ENCODE measurements at regions not wholly inside any gene's neighbourhood (a gene's known extent, or its start where the extent isn't known, plus 50 kb on each side); places are given as distances from the start of the nearest gene placed in this dataset.

DNA sequence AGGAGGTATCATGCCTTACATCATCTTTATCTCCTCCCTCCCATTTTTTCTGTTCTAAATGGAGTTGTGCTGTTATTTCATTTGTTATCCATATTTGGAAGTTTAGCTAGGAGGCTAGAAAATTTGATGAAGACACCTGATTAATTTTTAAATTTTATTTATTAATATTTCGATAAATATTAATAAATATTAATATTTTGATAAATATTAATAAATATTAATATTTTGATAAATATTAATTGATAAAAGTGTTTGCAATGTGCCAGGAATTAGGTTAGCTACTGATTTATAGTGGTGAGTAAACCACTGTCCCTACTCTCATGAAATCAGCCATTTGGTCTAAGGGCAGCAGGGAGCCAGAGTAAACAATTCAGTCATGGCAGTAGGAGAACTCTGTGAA, 161.4 kb downstream of the GNAT3 start:
- no peak for DNase-seq (ENCODE audit: low read depth, low spot score)

DNA sequence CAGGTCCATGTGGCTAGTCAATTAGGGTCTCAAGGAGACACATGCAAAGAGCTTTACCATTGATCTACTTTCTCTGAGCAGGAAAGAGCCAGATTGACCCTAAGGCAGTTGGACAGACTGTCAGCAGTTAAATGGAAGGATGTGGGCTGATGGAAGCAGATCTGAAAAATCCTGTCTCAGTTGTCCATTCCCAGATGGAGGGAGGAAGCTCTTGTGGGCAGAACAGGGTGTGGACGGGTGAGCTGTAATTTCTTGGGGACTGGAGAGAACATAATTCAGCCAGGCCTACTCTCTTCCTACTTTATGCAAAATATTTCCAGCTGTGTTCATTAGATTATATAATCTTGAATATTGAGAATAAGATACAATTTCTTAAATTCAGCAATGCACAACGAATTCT, 163.6 kb downstream of the GNAT3 start:
- no peak for DNase-seq (ENCODE audit: low read depth, low spot score)

More for the DNA sequence above, 161.4 kb downstream of the GNAT3 start:
- no peak overlapping the region for H3K27ac ChIP-seq

DNA sequence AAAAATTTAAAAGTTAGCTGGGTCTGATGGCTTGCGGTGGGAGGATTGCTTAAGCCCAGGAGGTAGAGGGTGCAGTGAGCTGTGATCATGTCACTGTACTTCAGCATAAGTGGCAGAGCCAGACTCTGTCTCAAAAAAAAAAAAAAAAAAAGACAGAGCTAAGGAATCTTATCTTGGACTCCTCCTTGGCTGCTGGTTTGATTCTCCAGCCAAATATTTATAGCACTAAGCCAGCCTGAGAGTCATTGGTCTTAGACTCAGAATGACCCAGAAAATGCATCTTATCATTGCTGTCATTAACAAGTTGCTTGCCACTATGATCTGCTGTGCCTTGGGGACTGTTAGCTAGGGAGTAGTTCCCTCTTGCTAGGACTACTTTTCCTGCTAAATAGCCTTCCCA, 164.7 kb downstream of the GNAT3 start:
- no peak for DNase-seq (ENCODE audit: low read depth, low spot score)
- H3K27ac ChIP-seq = peak overlapping the region; percentile 40

More for the DNA sequence above, 163.6 kb downstream of the GNAT3 start:
- H3K27ac ChIP-seq = no peak overlapping the region

DNA sequence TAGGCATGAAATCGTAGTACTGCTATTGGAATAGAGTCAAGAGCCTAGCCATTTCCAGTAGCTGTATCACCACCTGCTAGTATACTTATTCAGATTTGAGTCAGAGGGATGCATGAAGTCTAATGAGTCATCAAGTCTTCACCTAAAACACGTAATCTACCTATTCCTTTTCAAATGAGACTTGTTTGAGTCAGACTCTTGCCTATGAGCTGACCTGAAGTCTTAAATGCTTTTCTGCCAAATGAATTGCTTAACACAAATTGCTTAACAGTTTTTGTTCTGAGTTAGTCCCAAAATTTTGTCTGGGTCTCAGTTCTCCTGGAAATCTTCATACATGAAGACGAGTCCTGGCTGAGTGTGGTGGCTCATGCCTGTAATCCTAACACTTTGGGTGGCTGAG, 165.2 kb downstream of the GNAT3 start:
- H3K27ac ChIP-seq = peak overlapping the region; percentile 40
- peak; percentile 93 for DNase-seq (ENCODE audit: low read depth, low spot score)

DNA sequence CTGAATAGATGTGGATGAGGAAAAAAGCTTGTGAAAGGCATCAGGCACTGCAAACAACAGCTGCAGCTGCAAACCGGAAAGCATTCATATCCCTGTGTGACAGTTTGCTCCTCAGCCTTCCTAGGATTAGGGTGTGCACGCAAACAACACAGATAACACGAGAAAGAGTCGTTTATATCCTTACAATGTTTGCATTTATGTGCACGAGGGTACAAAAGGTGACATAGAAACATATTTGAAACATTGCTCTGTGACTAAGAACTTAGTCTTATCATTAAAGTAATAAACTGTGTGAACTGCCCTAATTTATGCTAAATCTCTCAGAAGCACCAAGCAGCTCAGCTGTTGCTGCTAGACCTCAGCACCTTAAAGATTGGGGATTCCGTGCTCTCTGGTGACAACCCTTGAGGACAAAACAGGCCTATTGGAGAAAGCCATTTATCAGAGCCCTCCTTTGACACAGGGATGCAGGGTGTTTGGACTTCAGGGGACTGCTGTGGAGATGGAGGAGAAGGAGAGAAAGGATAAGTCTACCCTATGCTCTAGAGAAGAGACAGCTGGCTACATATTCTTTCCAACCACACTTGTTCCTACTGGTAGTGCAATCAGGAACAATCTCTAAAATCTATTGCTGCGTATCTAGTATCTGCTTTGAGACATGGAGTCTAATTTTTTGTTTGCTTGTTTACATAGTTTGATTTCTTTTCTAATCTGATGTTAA, 176.2 kb downstream of the GNAT3 start:
- no peak for DNase-seq (ENCODE audit: low read depth, low spot score)
- H3K27ac ChIP-seq = no peak overlapping the region

DNA sequence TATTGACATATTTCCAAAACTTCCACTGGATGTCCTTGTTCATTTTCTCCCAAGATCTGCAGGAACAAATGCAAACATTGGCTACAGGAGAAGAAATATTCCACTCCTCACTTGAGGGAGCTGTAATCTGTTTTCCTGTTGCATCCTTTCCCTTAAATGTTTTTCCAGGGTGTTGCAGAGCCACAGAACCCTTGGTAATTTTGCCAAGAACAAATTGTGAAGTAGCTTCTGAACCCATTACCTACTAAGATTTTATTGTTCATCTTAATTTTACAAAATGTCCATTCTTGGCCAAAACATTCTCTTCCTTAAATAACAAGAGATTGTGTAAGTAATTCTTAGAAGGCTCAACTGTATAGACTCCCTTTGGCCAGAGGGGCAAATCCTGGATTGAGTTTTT, 177.0 kb downstream of the GNAT3 start:
- no peak overlapping the region for H3K27ac ChIP-seq
- no peak for DNase-seq (ENCODE audit: low read depth, low spot score)

DNA sequence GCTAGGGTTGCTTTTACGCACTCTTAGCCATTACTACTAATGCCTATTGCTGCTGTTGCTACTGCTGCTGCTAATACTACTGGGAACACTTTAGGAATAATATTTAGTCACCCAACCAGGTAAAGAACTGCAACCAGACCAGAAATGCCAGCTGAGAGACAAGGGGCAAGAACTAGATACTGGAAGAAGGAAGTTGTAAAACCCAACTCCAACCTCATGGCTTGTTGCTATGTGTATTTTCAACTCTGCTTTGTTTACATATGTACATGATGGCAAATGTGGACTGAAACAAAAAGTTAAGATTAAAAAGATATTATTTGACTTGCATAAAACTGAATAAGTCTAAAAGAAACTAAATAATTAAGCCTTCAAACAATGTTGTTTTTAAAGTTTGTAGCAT, 177.7 kb downstream of the GNAT3 start:
- no peak for DNase-seq (ENCODE audit: low read depth, low spot score)
- no peak overlapping the region for H3K27ac ChIP-seq

DNA sequence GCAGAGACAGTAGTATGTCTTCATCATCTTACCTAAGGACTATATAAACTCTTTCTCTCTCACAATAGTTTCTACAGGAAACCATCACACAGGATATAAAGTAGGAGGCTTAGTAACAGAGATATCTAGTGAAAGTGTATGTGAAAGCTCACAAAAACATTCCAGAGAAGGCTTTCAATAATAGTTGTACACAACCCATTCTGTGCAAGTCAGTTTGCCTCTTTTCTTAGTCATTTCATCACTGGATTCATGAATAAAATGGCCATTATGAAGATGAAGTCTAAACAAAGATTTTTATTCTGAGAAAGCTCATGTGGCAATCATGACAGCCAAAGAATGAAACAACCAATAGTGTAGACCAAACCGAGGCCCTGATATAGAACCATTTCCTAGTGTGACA, 178.8 kb downstream of the GNAT3 start:
- DNase-seq (ENCODE audit: low read depth, low spot score) = no peak
- no peak overlapping the region for H3K27ac ChIP-seq

DNA sequence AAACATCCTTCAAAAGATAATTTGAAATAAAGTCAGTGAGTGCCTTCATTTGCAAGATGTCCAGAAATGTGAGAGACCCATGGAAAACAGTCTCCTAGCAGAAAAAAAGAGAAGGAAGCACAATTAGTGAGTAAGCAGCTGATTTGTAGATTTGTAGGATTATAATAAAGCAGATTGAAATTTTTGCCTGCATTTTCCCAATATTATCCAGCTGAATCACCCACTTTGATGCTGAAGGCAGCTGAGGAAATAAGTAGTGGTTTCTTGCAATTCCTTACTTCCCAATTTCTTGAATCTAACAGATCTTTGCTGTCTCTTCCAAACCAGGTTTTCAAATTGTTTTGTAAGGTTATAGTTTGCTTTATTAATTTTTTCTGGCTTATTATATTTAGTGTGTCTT, 181.4 kb downstream of the GNAT3 start:
- no peak overlapping the region for H3K27ac ChIP-seq
- DNase-seq (ENCODE audit: low read depth, low spot score) = no peak

DNA sequence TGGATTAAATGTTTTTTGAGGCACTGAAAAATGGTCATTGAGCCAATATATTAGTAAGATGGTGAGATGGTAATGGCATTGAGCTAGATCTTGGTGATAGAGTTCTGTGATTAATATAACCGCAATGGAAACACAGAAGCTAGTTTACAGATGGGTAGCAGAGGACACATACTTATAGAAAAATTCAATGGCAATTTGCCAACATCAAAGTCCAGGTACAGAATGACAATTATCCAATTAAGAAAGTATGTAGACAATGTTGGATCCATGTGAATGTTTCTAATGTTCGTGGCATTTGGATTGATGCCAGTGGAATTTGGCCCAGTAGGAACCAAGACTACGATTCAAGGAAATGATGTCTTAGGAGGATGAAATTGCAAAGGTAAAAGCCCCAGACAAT, 187.8 kb downstream of the GNAT3 start:
- H3K27ac ChIP-seq = peak overlapping the region; percentile 22
- peak; percentile 76 for DNase-seq (ENCODE audit: low read depth, low spot score)

DNA sequence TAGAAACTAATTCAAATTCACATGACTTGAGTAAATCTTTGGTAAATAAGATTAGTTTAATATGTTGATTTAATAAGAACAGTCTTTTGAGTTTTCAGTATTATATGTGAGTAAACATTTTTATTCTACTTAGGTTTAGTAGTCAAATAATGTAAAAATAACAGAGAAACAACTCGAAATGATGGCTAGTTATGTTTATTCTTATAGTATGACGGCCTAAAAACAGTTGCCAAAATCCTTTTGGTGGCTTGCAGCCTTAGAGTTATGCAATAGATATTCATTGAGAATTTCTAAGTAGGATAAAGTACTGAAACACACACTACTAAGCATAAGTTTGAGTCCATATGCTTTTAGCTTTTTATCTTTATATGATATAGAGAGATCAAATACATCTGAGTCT, 184.8 kb downstream of the GNAI1 start:
- no peak overlapping the region for H3K27ac ChIP-seq
- DNase-seq (ENCODE audit: low read depth, low spot score) = no peak

DNA sequence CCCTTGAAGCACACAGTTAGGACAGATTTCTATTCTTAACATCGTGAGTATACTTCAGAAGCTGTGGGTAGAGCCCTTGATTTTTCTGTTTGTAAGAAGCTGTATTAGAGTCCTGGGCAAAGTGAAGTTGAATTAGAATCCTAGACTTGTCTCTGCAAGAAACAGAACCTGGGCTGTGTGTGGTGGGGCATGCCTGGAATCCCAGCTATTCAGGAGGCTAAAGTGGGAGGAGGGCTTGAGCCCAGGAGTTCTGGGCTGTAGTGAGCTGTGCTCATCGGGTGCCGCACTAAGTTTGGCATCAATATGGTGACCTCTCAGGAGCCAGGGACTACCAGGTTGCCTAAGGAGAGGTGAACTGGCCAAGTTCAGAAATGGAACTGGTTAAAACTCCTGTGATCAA, 183.4 kb downstream of the GNAI1 start:
- H3K27ac ChIP-seq = no peak overlapping the region
- DNase-seq (ENCODE audit: low read depth, low spot score) = no peak

DNA sequence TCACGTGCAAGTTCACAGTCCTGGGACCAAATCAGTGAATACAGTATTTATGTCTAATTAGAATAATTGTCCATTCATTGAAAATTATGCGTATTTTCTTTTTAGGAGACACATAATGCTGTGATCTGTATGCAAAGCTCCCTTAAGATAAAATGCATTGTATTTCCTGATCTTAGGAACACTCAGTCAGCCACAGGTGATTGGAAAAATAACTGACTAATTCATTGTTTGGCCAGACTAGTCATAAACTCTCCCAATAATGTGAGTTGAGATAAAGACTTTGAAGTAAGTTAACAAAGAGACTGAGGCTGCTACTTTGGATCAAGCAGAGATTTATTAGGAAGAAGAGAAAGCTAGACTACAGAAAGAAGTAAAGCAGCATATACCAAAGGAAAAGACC, 182.2 kb downstream of the GNAI1 start:
- H3K27ac ChIP-seq = no peak overlapping the region
- no peak for DNase-seq (ENCODE audit: low read depth, low spot score)

DNA sequence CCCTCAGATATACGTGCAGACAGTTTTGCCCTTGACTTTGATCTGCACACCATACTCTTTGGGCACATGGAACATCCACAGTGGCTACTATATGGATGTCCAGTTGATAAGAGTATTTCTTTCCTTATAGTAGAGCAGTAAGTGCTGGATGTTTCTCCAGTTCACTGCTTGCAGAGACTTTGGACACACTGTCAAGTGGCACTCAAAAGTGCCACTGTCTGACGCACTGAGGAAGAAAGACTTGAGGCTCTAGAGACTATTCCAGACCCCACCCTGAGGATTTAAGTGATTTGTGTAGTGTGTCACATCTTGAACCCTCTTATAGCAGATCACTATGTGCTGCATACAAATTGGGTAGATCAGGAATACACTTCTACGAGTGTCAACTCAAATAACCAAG, 179.1 kb downstream of the GNAI1 start:
- no peak for DNase-seq (ENCODE audit: low read depth, low spot score)
- H3K27ac ChIP-seq = no peak overlapping the region

DNA sequence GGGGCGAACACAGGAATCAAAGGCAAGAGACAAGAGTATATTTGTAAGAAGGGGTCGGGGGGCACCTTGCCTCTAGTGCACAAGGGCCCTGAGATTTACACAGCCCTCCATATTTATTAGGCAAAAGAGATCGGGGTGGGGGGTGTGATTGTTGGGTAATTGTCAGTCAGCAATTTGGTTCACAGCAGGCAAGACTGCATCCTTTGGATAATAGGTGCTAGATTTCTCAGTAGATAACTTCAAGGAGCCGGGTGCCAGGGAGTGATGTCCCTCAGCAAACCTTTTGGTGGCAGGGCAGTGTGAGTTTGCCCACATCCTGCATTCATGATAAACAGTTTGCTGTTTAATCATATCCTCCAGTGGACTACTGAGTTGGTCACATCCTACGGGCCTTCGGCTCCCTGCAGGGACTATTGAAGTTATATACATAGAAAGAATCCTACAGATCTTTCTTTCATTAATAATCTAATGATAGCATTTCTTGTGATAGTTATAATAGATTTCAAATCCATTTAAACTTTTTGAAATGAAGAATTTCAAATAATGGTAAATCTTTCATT, 178.5 kb downstream of the GNAI1 start:
- DNase-seq (ENCODE audit: low read depth, low spot score) = no peak
- H3K27ac ChIP-seq = peak overlapping the region; percentile 73

DNA sequence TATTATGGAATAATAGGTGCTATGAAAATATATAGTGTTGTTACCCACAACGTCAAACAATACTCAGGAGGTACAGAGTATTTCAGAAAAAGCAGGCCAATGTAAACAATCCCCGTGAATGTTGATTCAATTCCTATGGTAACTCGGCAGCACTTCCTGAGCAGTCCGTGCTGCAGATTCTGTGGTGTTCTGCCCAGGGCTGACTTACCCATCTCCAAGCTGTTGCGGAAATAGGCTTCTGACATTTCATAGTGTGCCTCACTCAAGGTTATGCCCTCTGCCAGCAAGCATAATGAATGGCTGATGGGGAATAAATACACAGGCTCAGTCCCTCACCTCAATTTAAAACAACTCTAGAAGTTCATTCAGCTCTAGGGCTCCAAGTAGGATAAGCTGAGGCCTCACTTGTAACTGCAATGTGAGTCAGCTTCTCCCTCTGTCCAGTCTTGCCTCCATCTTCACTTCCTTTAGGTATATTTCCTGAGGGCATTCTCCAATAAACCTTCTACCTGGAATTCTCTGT, 177.6 kb downstream of the GNAI1 start:
- peak; percentile 53 for DNase-seq (ENCODE audit: low read depth, low spot score)
- peak overlapping the region; percentile 73 for H3K27ac ChIP-seq

DNA sequence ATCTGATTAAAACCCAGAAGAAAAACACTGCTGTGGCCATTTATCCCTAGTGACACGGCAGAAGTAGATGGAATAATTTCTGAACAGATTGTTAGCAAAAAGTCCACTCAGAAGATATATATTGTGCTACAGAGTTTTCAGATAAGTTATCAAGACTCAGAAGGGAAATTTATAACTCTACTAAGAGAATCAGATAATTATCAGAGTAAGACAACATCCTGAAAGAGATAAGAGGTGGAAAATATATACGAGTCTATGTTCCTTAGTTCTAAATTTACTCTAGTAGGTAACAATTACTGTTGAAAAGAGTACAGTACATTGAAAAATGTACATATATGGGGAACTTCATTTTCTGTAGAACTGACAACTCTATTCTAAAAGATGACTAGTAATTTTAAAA, 176.7 kb downstream of the GNAI1 start:
- peak overlapping the region; percentile 73 for H3K27ac ChIP-seq
- no peak for DNase-seq (ENCODE audit: low read depth, low spot score)

DNA sequence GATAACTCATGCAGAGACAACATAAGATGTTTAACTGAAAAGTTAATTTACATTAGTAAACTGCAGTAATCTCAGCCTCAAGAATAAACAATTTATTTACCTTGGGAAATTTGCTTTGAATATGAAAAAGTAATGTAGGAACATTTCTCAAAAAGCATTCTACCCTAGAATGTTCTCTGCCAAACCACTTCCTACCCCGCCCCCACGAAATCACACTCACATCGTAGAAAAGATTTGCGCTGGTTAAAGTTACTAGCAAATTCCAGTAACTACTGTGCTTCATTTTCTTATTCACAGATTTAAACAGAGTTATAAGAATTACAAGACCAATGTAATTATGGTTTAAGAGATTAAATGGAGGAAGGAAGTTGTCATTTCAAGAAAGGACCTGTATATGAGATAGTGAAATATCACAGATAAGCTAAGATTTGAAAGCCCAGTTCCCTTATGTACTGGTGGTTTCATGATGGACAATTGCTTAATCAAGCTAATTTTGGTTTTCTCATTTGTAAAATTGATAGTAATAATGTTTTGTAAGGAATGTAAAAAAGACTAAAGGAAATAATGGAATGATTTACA, 175.4 kb downstream of the GNAI1 start:
- no peak for DNase-seq (ENCODE audit: low read depth, low spot score)
- H3K27ac ChIP-seq = no peak overlapping the region

DNA sequence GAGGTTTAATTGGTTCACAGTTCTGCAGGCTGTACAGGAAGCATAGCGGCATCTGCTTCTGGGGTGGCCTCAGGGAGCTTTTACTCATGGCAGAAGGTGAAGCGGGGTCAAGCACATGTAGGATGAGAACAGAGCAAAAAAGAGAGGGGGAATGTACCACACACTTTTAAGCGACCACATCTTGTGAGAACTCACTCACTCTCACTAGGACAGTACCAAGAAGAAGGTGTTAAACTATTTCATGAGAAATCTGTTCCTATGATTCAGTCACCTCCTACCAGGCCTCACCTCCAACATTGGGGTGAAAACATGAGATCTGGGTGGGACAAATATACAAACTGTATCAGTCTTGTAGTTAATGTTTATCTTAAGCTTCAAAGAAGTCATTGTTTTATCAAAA, 174.7 kb downstream of the GNAI1 start:
- no peak overlapping the region for H3K27ac ChIP-seq
- DNase-seq (ENCODE audit: low read depth, low spot score) = no peak

DNA sequence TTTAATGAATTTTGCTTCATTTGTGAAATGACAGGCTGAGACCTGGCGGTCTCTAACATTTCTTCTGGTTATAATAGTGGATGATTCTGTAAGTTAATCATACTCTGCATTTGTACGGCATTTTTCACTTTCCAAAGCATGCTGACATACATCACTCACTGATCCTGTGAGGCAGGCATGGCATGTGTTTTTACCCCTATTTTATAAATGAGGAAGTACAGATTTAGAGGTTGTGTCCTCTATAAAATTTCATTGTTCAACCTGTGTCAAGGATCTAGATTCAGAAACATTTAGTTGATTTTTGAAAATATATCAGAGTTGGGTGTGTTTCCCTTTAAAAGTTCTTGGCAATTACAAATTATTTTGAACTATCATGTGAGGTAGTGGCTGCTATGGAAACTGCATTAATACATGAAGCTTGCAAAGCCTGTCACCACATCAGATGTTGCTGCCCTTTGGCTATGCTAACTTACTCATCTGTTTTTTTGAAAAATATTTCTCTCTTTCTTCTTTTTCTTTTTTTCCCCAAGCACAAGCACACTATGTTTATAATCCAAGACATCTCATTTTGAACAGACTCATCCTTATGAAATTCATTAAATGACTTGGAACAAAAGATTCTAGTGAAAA, 172.7 kb downstream of the GNAI1 start:
- H3K27ac ChIP-seq = no peak overlapping the region
- peak; percentile 34 for DNase-seq (ENCODE audit: low read depth, low spot score)

DNA sequence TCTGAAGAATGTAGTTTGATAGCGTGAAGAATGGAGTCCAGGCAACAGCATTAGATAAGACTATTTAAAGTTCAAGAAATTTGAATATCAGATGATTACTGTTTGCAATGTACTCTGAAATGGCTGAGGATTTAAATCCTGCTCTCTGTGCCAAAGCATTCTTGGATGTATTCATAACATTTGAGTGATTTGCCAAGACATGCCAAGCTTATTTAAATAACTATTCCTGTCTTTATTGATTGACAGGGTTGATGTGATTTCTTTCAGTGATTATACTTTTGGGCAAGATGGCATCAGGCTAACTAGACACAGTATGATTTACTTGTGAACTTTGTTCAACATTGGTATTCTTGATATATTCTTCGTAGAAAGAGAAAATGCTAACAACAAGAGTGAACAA, 168.7 kb downstream of the GNAI1 start:
- no peak overlapping the region for H3K27ac ChIP-seq
- no peak for DNase-seq (ENCODE audit: low read depth, low spot score)

Measured in epithelial cell of prostate (primary cell).